NCI-H1930 (cell line): ENCODE measurements at regions not wholly inside any gene's neighbourhood (a gene's known extent, or its start where the extent isn't known, plus 50 kb on each side); places are given as distances from the start of the nearest gene placed in this dataset.

Experiments used
- DNase-seq, 2 experiments: peaks; one replicate each; lab custom pipeline; 2025; lab: John Stamatoyannopoulos, UW

- DNase-seq = no peak
These were observed 369.8 kb upstream of the LCORL start for GRCh38 chr4:18391354-18391728.

GRCh38 chr4:18390655-18391353 is 369.2 kb upstream of the LCORL start:
- DNase-seq = no peak

- no peak for DNase-seq
These were observed 367.6 kb upstream of the LCORL start for GRCh38 chr4:18389115-18389514.

DNA sequence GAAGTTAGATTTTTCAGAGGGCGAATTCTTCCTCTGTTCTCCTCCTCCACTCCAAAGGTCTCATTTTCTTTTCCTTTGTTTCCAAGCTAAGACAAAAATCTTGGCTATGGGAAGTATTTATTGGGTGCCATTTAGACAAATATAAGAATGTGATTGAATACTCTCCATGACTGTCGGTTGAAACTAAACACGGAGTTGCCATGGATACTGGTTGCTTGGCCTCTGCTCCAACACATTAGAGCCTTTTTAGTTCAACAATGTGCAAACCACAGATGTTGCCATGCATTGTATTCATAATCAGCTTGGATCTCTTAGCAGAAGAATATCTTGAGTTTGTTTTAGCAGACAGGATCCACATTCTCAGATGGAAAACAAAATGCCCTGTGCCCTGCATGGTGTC is 366.5 kb upstream of the LCORL start:
- DNase-seq = peak in 1 of 2 experiments; percentile 28

GRCh38 chr4:18381186-18381585 is 359.6 kb upstream of the LCORL start:
- no peak for DNase-seq

DNA sequence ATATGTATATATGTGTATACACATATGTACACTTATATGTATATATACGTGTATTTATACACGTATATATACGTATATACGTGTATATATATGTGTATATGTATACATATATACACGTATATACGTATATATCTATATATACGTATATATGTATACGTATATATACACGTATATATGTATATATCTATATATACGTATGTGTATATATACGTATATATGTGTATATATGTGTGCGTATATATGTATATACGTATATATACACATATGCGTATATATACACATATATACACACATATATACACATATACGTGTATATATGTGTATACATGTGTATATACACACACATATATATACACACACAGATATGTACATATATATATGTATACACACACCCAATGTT is 348.0 kb upstream of the LCORL start:
- DNase-seq = no peak

DNA sequence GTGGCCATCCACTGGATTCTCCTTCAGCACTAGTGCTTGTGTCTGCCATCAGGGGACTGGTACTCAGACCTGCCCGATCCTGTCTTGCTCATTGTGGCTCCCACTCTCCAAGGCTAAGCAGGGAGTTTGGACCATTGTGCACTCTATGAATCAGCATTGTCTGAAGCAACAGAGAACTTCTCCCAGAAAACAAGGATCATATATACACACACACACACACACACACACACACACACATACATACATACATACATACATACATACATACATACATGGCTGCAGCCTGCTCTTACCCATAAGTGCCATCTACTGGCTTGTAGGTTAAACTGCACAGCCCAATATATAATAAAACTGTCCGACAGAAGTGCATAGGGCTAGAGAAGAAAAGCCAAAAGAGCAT is 345.3 kb upstream of the LCORL start:
- peak; percentile 4 to 8 for DNase-seq

GRCh38 chr4:18366136-18366535 is 344.6 kb upstream of the LCORL start:
- DNase-seq = no peak

GRCh38 chr4:18343581-18343980 is 322.0 kb upstream of the LCORL start:
- DNase-seq = no peak

DNA sequence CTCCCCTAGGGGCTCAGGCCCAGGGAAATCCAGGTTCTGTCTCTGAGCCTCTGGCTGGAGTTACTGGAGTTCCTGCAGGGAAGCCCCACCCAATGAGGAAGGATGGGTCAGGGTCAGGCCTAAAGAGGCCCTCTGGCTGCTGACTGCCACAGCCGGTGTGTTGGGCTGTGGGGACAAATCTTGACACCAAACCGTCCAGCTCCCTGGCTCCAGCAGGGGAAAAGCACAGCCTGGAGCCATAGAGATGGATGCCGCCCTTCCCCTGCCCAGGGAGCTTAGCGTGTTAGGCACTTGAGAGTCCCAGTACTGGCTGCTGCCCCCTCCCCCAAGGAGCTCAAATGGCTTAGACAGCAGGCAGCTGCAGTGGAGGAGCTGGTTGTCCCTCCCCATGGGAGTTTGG is 321.3 kb upstream of the LCORL start:
- no peak for DNase-seq

DNA sequence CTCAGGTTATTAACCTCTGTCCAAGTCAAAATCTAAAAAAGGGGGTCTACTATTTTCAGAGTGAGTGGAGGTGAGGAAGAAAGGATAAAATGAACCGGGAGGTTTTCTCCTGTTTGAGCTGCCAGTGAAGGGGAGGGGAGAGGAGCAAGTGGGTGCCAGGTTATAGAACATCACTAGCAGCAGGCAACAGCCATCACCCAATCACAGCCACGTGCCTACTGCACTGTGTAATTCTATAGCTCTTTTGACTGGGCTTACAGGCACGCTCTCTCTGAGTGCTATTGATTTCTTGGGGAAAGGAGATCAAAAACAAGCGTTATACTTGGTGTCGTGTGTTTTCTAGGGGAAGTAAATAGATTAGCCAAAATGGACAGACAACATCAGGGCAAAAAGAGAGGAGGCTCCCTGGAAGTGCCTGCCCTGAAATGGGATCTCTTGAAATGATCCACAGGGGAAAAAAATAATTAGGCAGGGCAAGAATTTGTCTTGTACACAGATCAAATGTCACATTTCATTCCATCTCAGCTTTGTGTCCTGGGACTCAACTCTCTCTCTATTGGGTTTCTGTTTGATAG is 300.5 kb upstream of the LCORL start:
- DNase-seq = no peak

DNA sequence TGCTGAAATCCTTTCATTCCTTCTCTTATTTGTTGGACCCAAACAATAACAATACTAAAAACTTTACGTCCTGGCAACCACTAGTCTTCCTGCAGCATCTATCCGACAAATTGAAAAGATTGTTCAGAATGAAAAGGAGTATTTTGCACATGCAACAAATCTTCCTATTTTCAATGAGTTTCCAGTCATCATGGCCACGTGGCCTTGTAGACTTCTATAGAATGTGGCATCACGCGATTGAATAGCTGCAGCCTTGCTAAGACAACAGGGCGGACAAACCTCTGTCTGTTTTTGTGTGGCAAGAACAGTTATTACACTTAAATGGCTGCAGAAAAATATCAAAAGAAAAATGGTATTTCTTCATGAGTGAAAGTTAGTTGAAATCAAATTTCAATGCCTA is 297.9 kb upstream of the LCORL start:
- DNase-seq = no peak

DNA sequence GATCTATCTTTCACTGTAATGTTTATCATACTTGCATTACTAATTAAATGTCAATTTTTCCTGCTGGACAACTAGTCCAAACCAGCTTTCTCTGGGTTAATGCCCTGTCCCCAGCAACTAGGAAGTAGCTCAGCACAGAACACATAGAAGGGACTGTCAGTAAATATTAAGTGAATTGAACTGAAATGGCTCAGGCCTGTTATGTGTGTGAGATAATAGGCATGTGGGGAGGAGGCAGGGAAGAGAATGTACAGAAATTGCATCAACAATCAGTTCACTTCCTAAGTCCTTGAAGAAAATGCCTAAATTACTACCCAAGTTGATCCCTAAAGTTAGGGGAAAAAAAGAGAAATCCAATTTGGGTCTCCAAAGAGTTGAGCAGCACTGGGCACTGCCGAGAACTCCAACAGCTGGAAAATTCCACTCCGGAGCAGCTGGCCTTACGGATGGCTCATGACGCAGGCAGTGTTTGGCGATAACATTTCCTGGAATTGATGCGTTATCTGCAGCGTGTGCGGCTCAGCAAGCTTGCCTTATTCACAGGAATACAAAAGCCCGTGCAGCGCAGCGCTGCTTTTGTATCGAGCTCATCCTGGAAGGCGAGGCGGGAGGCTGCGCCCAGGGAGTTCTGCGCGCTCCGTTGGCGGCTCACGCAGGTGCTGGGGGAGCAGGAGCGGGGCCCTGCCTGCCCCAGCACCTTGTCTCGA is 297.3 kb upstream of the LCORL start:
- no peak for DNase-seq

DNA sequence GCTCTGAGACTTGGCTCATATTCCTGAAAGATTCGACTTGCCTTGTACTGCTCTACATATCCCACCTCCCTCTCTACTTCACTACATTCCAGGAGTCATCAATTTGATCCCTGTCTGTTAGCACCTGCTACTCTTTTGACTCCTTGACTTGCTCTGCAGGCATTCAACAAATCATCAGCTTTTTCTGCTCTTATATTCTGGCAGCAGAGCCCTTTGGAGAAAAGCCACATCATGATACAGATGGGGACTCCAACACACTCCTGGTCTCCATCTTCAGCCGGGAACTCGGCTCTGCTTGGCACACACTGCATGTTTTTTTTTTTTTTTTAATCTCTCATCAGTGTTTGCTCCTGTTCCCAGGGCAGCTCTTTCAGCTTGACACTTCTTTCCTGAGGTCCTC is 293.2 kb upstream of the LCORL start:
- DNase-seq = no peak

DNA sequence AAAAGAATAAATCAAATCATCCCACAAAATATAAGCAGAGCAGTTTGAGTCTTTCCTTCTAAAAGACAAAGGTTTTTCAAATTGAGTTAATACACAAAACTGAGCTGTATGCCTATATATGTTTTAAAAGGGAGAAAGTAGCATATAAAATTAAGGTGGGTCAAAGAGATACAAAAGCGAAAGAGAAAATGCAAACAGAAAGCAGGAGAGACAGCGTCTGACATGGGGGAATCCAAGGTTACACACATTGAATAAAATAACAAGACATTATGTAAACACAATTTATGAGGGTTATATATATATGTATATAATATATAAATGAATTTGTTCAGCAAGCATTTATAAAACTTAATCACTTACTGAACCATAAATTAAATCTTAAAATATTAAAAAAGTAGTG is 276.1 kb upstream of the LCORL start:
- no peak for DNase-seq

DNA sequence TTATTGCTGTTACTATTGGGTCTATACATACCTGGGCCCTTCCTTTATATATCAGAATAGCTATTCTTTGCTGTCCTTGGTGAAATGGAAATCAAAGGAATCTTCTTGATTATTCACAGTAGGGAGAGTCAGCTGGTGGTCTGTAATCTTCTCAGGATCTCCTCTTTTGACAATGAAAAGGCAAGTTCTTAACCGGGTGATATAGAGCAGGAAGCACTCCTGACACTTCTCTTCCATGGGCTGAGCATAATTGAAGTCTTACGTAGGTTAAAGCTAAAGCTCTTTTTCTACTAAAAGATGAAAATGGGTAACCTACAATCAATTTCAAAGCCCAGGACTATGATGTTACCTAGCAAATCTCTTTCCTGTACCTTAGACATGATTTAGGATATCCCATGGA is 274.9 kb upstream of the LCORL start:
- DNase-seq = no peak

DNA sequence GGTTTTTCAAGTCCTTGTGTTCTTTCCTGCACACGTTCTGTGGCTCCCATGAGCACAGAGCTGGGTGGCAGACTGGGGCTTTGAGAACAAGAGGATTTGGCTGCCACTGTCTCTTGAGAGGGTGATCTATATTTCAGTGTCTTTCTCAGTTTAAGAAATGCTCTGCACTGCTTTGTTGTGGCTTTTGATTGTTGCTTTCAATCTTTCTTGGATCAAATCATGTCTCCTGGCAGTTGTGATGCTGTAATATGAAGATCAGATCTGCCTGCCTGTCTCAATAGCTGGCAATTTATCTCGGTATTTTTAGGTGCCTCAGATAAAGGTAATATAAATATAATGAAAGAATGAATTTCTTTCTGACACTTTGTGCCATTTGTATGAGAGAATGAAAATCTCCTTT is 273.3 kb upstream of the LCORL start:
- DNase-seq = no peak

DNA sequence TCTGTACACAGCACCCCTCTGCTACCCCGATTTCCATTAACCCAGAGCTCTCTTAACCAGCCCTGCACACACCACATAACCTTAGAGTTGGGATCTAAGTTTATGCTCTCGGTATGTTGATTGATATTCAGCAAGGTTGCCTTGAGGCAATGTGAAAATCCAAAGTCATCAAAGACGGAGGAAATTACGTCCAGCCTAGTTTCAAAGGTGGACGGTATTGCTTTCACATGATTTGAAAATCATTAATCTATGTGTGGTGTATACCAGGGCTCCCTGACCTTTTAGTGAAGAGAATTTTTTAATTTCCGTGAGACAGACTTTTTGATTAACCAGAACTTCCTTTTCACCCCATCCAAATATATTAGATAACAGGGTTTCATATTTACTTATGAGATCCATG is 272.5 kb upstream of the LCORL start:
- DNase-seq = no peak

DNA sequence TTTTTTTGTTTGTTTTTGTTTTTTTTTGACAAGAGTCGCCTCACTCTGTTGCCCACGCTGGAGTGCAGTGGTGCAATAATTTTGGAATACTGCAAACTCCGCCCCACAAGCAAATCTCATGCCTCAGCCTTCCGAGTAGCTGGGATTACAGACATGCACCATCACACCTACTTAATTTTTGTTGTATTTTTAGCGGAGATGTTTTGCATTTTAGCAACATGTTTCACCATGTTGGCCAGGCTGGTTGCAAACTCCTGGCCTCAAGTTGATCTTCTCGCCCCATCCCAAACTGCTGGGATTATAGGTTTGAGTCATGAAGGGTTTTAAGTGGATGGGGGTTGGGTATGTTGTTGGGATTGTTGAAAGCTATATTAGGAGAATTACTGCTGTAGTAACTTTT is 270.9 kb upstream of the LCORL start:
- no peak for DNase-seq

DNA sequence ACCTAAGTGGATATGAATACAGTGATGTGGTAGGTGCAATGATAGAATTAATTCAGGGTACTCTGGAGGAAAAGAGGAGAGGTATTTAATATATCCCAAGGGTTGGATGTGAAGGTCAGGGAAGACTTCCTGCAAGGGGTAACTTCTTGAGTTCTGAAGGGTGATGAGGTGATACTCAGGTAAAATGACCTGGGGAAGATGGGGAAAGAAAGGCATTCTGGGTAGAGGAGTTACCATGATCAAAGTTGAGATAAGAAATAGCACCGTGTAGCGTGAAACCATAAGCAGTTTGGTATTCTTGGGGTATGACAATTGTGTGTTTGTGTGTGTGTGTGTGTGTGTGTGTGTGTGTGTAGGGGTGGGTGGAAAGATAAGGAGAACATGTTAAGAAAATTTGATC is 270.4 kb upstream of the LCORL start:
- no peak for DNase-seq

GRCh38 chr4:18291256-18291655 is 269.7 kb upstream of the LCORL start:
- DNase-seq = no peak

DNA sequence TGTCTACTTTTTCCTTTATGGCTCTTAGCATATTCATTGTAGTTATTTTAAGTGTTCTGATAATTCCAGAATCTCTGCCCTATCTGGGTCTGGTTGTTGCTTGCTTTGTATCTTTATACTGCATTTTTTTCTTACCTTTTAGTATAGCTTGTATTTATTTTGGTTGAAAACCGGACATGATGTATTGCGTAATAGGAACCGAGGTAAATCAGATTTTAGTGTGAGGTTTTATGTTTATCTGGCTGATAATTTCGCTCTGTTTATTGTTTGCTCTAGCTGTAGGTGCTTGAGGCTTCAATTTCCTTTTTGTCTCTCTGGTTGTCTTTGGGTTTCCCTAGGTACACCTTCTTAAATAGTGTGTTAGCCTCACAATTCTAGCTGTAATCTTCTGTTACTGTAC is 263.8 kb upstream of the LCORL start:
- DNase-seq = no peak

- no peak for DNase-seq
These were observed 256.7 kb upstream of the LCORL start for GRCh38 chr4:18278244-18278643.

DNA sequence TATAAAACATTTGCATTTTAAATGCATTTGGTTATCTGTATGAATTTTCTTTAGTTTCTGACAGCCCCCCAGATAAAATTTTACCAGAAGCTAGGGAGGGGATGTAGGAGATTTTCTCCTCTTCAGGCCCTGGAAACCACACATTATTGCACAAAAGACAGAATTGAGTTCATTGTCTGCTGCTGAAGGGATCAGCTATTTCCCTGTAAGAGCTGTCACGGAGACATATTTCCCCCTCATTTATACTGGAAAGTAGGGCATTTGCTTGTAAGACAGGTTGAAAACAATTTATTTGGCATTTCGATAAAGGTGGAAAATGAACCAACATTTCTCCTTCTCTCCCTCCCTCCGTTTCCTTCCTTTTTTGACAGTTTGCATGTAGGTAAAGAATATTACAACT is 241.3 kb upstream of the LCORL start:
- DNase-seq = no peak
